ENCODE measurements at regions not wholly inside any gene's neighbourhood (a gene's known extent, or its start where the extent isn't known, plus 50 kb on each side); places are given as distances from the start of the nearest gene placed in this dataset.
A peak's percentile ranks its signal among the peaks of the same experiment; 100 is the strongest.
"Not testable (repeated sequence)": the region's sequence is repeated elsewhere in the genome, so short reads cannot be mapped to it uniquely, and the experiment has no call there.

GRCh38 chr14:106227793-106228192, 701.4 kb downstream of the TMEM121 start:
- TF ChIP-seq CTCF (IDR thresholded peaks at IDR 0.05; ENCODE audit: insufficient read depth, low read depth, low read length, missing control alignments), result no peak
- no peak overlapping the region for H3K4me3 ChIP-seq (ENCODE audit: low read depth, low read length)
- DNase-seq (ENCODE audit: low read depth), result no peak

- H3K4me3 ChIP-seq (ENCODE audit: low read depth, low read length), result no peak overlapping the region
- DNase-seq (ENCODE audit: low read depth), result no peak
- no peak for TF ChIP-seq CTCF (IDR thresholded peaks at IDR 0.05; ENCODE audit: insufficient read depth, low read depth, low read length, missing control alignments)
These were observed 702.3 kb downstream of the TMEM121 start for GRCh38 chr14:106228541-106229158.

GRCh38 chr14:106230071-106230470, 703.7 kb downstream of the TMEM121 start:
- DNase-seq (ENCODE audit: low read depth), result no peak
- TF ChIP-seq CTCF (IDR thresholded peaks at IDR 0.05; ENCODE audit: insufficient read depth, low read depth, low read length, missing control alignments), result no peak
- H3K4me3 ChIP-seq (ENCODE audit: low read depth, low read length), result no peak overlapping the region

GRCh38 chr14:106233191-106233590, 706.8 kb downstream of the TMEM121 start:
- H3K4me3 ChIP-seq (ENCODE audit: low read depth, low read length); DNase-seq (ENCODE audit: low read depth): not testable (repeated sequence)

GRCh38 chr14:106234525-106235254, 708.3 kb downstream of the TMEM121 start:
- not testable (repeated sequence) for H3K4me3 ChIP-seq (ENCODE audit: low read depth, low read length)
- DNase-seq (ENCODE audit: low read depth), result peak; percentile 9

GRCh38 chr14:106235356-106236159, 709.2 kb downstream of the TMEM121 start:
- DNase-seq (ENCODE audit: low read depth), result no peak
- no peak overlapping the region for H3K4me3 ChIP-seq (ENCODE audit: low read depth, low read length)
- TF ChIP-seq CTCF (IDR thresholded peaks at IDR 0.05; ENCODE audit: insufficient read depth, low read depth, low read length, missing control alignments), result no peak

GRCh38 chr14:106248321-106249192, 722.2 kb downstream of the TMEM121 start:
- TF ChIP-seq CTCF (IDR thresholded peaks at IDR 0.05; ENCODE audit: insufficient read depth, low read depth, low read length, missing control alignments), result no peak
- H3K4me3 ChIP-seq (ENCODE audit: low read depth, low read length), result no peak overlapping the region
- DNase-seq (ENCODE audit: low read depth), result no peak

- H3K4me3 ChIP-seq (ENCODE audit: low read depth, low read length); DNase-seq (ENCODE audit: low read depth): not testable (repeated sequence)
These were observed 727.6 kb downstream of the TMEM121 start for GRCh38 chr14:106253995-106254394.
